ENCODE measurements at regions not wholly inside any gene's neighbourhood (a gene's known extent, or its start where the extent isn't known, plus 50 kb on each side); places are given as distances from the start of the nearest gene placed in this dataset.

- Histone ChIP-seq H3K36me3 (replicated peaks in 1 of 2; ENCODE audit: control insufficient read depth in 1 of 2, insufficient read depth in 2 of 2, low read length in 2 of 2) (no peaks in the 10 kb centered on the region), H2AFZ (ENCODE audit: low read length) (no peak overlapping the region), H3K9ac (ENCODE audit: insufficient read depth, low read depth, low read length) (no peak overlapping the region), H4K20me1 (ENCODE audit: insufficient read depth, low read length) (no peaks in the 10 kb centered on the region), H3K9me3 (ENCODE audit: low read length) (peaks cover 31% of the 10 kb centered on the region), H3K79me2 (ENCODE audit: insufficient read depth, low read length) (no peaks in the 10 kb centered on the region), H3K4me2 (ENCODE audit: low read depth, low read length) (no peak overlapping the region), H3K4me3 (replicated peaks in 1 of 3; ENCODE audit: insufficient read depth in 1 of 3, low read depth in 2 of 3, low read length in 3 of 3) (no peak overlapping the region), H3K27ac (ENCODE audit: extremely low read length, insufficient read depth, low read length) (no peak overlapping the region), H3K27me3 (ENCODE audit: control insufficient read depth in 1 of 2, insufficient read depth in 2 of 2, low read length in 2 of 2) (no peaks in the 10 kb centered on the region), H3K4me1 (ENCODE audit: insufficient read depth, low read length) (no peaks in the 10 kb centered on the region)
- no peak for FAIRE-seq
- ChIA-PET POLR2A (no interaction called here), CTCF (ENCODE audit: low intra/inter-chr PET ratio, low total read pairs) (no interaction called here)
- intact Hi-C loops (cut with micrococcal nuclease; ENCODE audit: unreplicated experiment): no loop called here
- no peak for ATAC-seq
- DNase-seq (ENCODE audit: low spot score): no peak
- TF ChIP-seq ZNF143 (CRISPR knock-in tag; IDR thresholded peaks at IDR 0.05): no peak
- TF ChIP-seq MZF1 (CRISPR knock-in tag; IDR thresholded peaks at IDR 0.05; ENCODE audit: borderline replicate concordance): no peak
- no peak for TF ChIP-seq PAXIP1 (CRISPR knock-in tag; conservative IDR thresholded peaks at IDR 0.05)
- no peak for TF ChIP-seq ZBTB1 (CRISPR knock-in tag; IDR thresholded peaks at IDR 0.05; ENCODE audit: borderline replicate concordance)
- no peak for TF ChIP-seq KDM3A (CRISPR knock-in tag; IDR thresholded peaks at IDR 0.05; ENCODE audit: low read depth)
- TF ChIP-seq ZNF333 (CRISPR knock-in tag; IDR thresholded peaks at IDR 0.05; ENCODE audit: borderline replicate concordance): no peak
- no peak for TF ChIP-seq ZNF484 (CRISPR knock-in tag; IDR thresholded peaks at IDR 0.05; ENCODE audit: borderline replicate concordance, low read depth)
- no peak for TF ChIP-seq THAP8 (CRISPR knock-in tag; IDR thresholded peaks at IDR 0.05; ENCODE audit: borderline replicate concordance)
- no peak for TF ChIP-seq ATF4 (CRISPR knock-in tag; IDR thresholded peaks at IDR 0.05)
- TF ChIP-seq ZBTB46 (CRISPR knock-in tag; IDR thresholded peaks at IDR 0.05; ENCODE audit: borderline replicate concordance): no peak
- in situ Hi-C loops (cut with HindIII; ENCODE audit: extremely low pct_ligation_motif_present, low pct_unique_long_range_greater_than_20kb): no loop called here
- no TSS peak for BruUV-seq (replicated peaks)
- 29% methylated on average over 3 of the region's 3 CpGs for WGBS (ENCODE audit: low lambda C conversion rate)
Observed at GRCh38 chr2:220969348-220969747, 602.8 kb downstream of the EPHA4 start.
